ENCODE measurements at regions not wholly inside any gene's neighbourhood (a gene's known extent, or its start where the extent isn't known, plus 50 kb on each side); places are given as distances from the start of the nearest gene placed in this dataset.

- POLR2A ChIA-PET, result no interaction called here
- CTCF ChIA-PET, result no interaction called here
- H3K4me3 ChIP-seq (ENCODE audit: low read depth, low read length), result no peak overlapping the region
- TF ChIP-seq CTCF (IDR thresholded peaks at IDR 0.05; ENCODE audit: insufficient read depth, low read length, missing control alignments), result no peak
- no peak for DNase-seq (ENCODE audit: low read depth, low spot score)
These were observed 82.4 kb upstream of the COL11A1 start for GRCh38 chr1:103190766-103191165.

GRCh38 chr1:103187673-103188072, 79.4 kb upstream of the COL11A1 start:
- no peak for DNase-seq (ENCODE audit: low read depth, low spot score)
- H3K4me3 ChIP-seq (ENCODE audit: low read depth, low read length), result no peak overlapping the region
- TF ChIP-seq CTCF (IDR thresholded peaks at IDR 0.05; ENCODE audit: insufficient read depth, low read length, missing control alignments), result no peak
- POLR2A ChIA-PET, result no interaction called here
- CTCF ChIA-PET, result no interaction called here

DNA sequence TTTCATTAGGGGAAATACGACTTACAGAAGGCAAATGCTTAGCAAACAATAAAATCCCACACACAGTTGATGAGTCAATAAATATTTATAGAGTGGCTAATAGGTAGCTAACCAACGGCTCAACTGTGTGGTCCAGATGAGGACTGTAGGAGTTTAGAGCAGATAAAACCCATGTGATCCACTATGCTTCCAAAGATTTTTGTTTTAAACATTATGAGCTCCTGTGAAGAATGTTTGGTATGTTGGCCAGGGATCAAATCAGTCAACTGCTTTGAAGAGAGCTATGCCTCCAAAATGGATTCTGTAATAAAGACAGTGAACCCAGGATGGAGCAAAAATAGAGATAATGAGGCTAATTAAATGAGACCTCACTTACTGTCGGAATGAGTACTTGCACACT, 72.3 kb upstream of the COL11A1 start:
- DNase-seq (ENCODE audit: low read depth, low spot score), result no peak
- TF ChIP-seq CTCF (IDR thresholded peaks at IDR 0.05; ENCODE audit: insufficient read depth, low read length, missing control alignments), result no peak
- ChIA-PET POLR2A (no interaction called here), CTCF (no interaction called here)
- no peak overlapping the region for H3K4me3 ChIP-seq (ENCODE audit: low read depth, low read length)

DNA sequence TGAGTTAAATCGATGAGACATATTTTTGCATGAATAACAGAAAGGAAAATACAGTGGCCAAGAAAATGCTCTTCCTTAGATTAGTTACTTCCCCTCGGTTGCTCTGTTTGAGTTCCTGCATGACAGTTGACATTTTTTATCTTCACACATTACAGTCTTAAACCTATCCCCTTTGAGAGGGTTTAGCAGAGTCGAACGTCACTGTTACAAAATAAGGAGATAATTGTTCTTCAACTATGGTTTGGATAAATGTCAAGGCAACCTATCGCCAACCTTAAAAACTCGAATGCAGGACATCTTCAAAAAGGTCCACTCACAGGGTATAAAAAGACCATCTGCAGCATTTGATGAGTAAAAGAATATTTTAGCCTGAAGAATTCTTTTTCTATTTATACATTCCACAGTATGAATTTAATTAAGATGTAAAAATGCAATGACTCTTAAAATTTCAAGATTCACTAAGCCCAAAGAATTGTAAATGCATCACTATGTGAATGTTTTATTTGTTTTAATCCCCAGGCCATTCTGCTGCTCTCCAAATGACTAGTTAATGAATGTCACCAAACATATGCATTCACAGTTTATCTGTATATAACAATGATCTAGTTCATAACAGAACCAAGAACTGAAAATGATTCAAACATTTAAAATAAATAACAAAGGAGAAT, 68.9 kb upstream of the COL11A1 start:
- POLR2A ChIA-PET, result no interaction called here
- no peak for DNase-seq (ENCODE audit: low read depth, low spot score)
- H3K4me3 ChIP-seq (ENCODE audit: low read depth, low read length), result no peak overlapping the region
- no peak for TF ChIP-seq CTCF (IDR thresholded peaks at IDR 0.05; ENCODE audit: insufficient read depth, low read length, missing control alignments)
- CTCF ChIA-PET, result interaction anchor here (1.1 kb wide), 1 partner anchor 16 kb away, joined by 3 read pairs; no protein-coding TSS in a partner anchor

DNA sequence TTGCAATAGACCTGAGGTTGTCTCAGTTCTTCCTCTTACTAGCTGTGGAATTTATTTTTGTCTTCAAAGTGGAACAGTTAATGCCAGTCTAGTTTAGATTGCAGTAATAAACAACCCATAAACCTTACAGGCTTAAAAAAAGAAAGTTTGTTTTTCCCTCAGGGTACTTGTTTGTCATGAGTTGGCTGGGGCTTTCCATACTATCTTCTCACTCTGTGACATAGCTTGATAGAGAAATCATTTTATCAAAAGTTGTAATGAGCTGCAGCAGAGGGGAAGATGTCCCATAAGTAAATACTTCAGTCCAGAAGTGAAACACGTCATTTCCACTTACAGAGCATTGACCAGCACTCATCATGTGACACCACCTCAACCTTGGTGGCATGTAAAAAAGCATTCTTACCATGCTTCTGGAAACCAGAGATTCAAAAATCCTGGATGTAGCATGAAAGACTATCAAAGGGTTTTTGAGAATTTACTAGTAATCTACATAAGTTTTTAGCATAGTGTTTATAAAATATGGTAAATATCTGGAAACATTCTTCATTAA, 62.8 kb upstream of the COL11A1 start:
- POLR2A ChIA-PET, result no interaction called here
- no peak overlapping the region for H3K4me3 ChIP-seq (ENCODE audit: low read depth, low read length)
- DNase-seq (ENCODE audit: low read depth, low spot score), result no peak
- TF ChIP-seq CTCF (IDR thresholded peaks at IDR 0.05; ENCODE audit: insufficient read depth, low read length, missing control alignments), result no peak
- CTCF ChIA-PET, result no interaction called here

DNA sequence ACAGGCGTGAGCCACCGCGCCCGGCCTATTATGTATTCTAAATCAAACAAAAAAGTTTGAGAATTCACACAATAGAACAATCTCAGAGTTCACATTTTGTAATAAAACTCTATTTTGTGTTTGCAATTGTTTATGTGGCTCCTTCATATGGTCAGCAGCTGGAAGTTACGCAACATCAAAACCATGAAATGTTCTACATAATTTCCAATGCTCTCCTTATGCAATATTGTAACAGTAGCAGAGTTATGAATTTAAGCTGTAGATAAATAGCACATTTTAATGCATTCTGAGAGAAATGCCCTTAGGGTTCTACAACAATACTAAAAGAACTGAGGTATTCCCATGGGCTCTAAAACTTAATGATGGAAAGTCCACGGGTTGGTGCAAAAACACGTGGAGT, 62.3 kb upstream of the COL11A1 start:
- POLR2A ChIA-PET, result no interaction called here
- TF ChIP-seq CTCF (IDR thresholded peaks at IDR 0.05; ENCODE audit: insufficient read depth, low read length, missing control alignments), result no peak
- CTCF ChIA-PET, result interaction anchor here (0.6 kb wide), 1 partner anchor 64 kb away, joined by 3 read pairs; no protein-coding TSS in a partner anchor
- H3K4me3 ChIP-seq (ENCODE audit: low read depth, low read length), result no peak overlapping the region
- no peak for DNase-seq (ENCODE audit: low read depth, low spot score)

All from AG04449 (cell line).